ENCODE measurements at regions not wholly inside any gene's neighbourhood (a gene's known extent, or its start where the extent isn't known, plus 50 kb on each side); places are given as distances from the start of the nearest gene placed in this dataset.

DNA sequence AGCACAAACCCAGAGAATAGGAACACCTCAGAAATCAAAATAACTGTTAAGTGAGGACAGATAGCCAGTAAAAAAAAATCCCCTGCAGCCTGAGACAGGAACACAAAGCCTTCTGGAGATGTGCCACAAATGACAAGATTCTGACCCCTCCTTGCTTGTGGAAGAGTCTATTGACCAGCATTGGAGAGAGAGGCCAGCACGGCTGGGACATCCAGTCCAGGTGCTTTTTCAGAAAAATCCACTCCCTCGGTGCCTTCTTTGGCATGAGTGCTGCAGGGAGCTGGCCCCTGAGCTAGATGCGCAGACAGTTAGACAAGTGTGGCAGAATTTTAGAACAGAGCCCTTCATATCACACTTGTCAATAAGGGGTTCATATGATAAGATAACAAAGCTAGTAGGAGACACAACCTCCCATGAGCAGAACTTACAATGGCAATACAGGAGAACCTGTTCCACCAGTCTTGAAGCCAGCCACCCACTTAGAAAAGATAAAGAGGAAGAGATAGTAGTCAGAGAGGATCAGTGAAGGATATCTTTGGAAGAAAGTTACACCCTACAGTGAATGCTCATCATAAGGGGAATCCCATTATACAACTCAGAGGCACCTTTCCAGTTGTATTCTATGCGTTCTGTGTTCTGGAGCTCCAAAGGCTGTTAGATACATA, 298.4 kb downstream of the TLE1 start:
- DNase-seq (ENCODE audit: low read depth), result no peak

DNA sequence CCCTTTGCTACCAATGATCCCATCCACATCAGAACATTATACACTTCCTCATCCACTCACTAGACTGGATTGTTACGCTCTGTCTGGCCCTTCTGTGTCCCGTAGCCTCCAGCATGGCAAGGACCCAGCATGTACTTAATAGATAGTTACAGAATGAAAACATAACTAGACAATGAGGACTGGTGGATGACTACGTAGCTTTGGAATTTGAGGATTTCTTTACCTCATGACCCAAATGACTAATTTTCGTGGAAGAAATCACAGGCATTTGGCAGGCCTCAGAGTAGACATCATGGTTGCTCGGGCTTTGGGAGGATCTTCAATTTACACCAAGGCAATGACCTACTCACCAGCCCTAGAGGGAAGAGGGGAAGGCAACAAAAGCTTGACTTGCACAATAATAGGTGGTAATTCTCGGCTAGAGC, 299.8 kb downstream of the TLE1 start:
- DNase-seq (ENCODE audit: low read depth), result no peak

DNA sequence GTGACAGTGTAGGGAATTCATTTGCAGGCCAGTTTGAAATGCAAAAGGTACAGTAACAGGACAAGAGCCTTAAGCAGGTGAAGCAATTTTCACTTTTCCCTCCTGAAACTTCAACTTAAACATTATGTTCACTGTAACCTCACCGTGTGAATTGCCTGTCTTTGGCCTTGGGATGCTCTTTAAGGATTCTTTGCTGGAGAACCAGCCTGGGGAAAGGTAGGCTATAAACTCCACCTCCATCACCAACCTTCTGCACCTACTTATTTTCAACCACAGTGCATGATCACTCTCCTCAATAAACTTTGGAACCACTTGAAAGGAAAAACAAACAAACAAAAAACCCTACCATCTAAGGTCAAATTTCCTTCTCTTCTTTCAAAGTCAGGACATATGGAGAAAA, 300.5 kb downstream of the TLE1 start:
- DNase-seq (ENCODE audit: low read depth), result no peak

DNA sequence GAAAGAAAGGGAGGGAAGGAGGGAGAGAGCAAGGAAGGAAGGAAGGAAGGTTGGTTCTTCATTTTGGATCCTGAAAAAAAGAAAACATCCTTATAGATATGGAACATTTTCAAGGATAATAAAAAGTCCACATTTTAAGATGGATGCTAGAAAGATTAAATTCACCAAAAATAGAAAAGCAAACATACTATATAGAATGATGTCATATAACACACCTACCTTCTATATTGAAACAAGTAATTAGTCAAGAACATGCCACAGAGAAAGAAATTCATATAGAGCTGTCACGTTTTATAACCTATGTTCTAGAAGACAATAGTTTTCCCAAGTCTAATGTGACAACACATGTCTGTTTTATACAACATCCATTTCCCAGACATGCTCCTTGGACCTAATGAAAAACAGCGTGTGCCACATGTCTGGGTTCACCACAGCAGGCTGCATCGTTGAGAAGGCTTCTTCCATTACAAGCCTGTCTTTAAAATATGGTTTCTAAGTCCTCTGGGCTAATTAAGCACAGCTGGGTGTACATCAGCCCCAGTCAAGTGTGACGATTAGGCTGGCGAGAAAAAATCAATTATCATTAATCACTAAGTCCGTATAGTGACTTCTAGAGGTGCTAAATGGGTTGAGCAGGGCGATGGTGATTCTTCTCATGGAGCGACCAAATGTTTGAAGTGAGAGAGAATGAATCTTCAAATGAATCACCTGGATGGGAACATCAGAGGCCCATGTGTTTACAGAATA, 301.8 kb downstream of the TLE1 start:
- DNase-seq (ENCODE audit: low read depth), result no peak

DNA sequence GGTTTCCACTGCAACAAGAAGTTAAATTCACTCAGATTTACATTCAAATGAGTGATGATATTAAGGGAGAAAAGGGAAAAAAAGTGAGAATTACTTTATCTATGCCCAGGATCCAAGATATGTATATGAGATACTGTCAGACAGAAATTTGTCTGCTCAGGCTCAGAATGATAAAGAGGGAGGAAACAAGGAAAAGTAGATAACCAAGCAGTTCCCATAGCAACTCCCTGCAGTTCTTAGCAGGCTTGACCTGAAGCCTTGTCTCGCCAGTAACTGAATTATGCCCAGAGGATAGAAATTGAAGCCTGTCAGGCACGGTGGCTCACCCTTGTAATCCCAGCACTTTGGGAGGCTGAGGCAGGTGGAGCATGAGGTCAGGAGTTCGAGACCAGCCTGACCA, 304.4 kb downstream of the TLE1 start:
- no peak for DNase-seq (ENCODE audit: low read depth)

DNA sequence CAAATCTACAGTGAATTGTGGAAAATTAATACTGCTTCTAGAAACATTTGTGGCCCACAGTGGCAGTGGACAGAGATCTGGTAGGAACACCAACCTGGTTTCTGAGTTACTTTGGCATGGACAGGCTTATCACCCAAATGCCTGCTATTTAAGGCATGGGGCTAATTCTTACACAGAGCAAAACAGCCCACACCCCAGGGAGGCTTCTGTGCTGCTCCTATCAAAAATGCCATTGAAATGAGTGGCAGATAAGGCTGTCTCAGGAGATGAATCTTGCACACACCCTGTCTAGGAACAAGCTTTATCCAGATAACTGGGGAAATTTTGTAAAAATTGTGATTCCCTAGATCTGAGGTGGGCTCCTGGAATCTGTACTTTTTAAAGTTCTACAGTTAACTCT, 307.1 kb downstream of the TLE1 start:
- DNase-seq (ENCODE audit: low read depth), result no peak

DNA sequence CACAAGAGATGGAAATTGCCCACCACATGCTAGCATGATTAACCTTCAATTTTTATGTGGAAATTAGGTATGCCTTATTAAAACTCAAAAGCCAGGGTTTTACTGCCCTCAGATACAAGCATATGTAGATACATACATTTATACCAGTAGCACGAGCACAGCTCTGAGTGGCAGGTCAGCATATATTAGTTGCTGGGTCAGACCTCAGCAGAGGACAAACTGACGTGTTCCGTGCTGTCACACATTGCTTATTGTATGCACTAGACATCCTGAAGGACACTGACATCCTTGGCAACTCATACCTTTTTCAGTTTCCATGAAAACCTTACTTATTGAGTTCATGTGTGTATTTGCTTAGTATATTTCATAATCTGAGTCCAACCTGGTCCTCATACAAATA, 307.7 kb downstream of the TLE1 start:
- no peak for DNase-seq (ENCODE audit: low read depth)

DNA sequence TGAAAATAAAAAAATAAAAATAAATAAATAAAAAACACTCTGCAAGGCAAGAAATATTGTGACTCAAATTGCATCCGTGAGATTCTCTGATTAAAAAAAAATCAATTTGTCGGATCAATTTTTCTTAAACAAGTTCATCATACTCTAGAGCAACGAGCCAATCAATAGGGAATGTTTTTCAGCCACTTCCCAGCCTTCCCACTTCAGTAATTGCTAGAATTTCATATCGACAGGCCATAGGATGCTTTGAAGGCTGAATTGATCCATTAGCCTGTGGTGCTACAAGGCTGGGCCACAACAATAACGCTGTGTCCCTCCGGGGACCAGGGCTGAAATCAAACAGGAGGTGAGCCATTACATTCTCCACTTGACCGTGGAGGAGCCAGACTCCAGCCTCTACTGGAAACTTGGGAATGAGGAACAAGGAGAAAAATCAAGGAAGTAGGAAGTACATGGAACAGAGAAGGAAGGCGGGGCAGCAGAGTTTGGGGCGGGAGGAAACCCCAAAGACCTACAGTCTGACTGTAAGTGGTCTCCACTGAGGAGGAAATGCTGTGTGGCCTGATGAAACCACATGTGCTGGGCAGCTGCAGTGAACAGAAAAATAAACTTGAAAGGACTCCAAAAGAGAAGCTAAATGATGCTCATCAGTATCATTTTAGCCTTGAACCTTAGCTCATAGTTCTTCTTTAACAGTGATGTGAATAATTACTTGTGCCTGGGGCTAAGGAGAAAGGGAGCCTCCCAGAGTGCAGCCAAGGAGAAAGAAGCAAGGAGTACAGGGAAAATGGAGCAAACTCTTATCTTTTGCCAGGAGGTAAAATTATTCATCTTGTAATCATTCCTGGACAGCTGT, 308.6 kb downstream of the TLE1 start:
- no peak for DNase-seq (ENCODE audit: low read depth)

DNA sequence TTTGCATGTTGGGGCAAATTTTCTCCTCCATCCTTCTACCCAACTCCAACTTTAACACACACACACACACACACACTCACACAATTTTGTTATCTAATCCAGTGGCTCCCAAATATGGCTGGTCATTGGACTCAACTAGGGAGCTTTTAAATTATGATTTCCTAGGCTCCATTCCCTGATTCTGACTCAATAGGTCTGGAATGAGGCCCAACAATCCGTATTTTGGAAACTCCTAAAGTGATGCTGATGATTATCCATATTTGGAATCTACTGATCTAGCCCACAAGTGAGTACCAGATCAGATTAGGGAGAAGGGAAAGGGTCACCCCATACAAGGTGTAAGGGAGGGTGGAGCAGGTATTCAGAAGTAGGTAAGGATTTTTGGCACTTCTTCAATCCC, 309.7 kb downstream of the TLE1 start:
- no peak for DNase-seq (ENCODE audit: low read depth)

DNA sequence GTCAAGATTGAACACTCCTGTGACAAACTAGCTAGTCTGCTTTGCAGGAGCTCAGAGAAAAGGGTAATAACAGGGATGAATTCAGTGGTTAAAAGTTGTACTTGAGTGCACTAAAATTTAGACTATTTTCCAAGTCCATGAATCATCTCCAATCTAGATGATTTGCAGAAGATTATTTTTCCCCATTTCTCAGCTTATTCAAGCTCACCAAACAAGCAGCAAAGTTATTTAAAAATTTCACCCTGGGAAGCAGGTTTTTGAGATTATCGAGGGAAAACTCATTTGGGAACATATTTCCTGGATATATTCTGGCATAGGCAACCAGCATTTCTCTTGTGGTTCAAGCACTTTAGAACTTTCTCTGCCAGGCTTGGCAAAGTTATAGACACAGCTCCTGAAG, 311.4 kb downstream of the TLE1 start:
- DNase-seq (ENCODE audit: low read depth), result no peak

DNA sequence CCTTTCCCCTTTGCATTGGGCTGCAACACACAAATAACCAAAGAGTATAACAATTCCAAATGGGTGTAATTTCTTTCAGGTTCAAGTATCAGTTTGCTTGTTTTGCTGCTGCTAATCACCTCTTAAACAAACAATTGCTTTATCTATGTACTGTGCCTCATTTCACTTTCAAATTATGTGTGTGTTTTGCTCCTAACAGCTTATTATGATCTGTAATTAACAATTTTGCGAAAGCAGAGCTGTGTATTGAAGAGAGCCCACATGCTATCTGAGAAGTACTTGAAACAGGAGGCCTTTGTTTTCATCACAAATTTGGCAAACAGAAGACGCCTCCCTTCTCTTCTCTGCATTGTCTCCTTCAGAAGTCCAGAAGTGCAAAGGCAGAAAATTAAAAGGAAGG, 312.0 kb downstream of the TLE1 start:
- DNase-seq (ENCODE audit: low read depth), result no peak

DNA sequence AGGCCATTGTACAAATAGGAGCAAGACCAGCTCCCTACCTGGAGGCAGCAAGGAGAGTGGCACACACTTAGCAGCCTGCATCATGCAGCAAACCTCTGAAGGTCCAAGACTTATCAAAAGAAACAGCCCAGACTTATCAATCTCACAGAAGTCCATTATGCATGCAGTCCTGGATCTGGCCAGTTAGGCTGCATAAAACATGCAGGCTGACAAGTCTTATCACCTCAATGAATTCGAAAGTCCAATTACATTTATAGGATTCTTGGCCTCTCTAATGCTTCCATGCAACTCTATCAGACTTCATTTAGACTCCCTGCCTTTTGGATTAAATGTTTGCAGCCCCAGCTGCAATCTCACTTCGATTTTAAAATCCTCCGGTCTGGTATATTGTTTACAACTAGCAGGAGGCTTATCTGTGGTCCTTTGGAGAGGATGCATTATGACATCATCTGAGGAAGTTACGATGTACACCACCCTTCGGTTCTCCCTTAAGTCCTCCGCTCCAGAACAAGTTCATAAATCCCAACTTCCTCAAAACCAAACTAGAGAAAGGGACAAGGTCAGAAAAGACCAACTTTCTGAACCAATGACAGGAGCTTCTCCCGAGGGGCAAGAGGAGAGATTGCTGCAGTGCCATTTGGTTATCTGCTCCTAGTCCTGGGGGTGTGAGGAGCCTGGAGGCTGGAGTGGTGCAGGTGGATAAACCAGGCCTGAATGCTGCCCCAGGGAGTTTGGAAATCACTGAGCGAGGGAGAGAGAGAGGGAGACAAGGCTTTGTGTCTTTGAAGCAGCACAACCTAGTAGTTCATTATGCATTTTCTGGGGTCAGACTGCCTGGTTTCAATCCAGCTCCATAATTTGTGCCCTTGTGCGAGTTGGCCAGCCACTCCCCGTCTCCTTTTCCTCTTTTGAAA, 313.9 kb downstream of the TLE1 start:
- no peak for DNase-seq (ENCODE audit: low read depth)

DNA sequence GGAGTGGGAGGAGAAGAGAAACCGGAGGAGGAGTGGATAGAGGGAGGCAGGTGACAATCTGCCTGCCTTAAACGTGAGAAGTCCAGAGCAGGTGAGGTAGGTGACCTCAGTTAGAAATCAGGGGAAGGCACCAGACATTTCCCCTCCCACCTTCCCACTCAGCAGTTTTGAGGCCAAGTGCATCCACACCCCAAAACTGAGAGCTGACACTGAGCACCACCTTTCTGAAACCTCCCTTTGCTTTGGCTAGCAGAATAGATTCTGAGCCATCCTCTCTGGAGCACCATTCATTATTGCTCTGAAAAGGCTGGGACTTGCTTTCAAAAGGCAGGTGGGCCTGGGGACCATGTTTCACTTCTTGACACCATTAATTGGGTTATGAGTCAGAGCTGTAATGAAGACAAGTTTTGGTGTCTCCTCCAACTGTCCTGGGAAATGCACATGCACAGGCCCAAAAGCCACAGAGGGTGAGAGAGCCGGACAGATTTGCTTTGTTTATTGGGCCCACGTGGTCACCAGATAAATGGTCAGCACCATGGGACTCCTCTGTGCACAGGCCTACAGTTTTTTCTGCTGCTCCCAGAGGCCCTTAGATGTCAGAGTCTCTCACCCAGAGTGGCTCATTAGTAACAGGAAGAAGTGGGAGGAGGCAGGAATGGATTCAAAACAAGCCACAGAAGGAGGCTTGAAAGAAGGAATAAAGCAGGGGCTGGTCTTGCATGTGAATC, 314.7 kb downstream of the TLE1 start:
- DNase-seq (ENCODE audit: low read depth), result no peak

DNA sequence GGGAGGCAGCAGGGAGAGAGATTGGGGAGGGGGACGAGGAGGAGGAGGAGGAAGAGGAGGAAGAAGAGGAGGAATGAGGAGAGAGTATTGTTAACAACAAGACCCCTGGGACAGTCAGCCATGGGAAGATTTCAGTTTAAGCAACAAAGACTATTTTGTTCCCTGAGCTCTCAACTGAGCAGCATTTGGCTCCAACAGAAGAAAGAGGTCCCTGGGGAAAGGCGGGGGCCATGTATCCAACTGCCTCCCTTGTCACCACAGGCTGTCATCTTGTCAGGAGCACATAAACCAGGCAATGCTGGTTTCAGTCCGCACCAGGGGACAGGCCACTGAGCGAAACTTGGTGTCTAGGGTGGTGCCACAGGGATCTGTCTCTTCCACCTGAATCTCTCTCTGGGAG, 316.1 kb downstream of the TLE1 start:
- no peak for DNase-seq (ENCODE audit: low read depth)

DNA sequence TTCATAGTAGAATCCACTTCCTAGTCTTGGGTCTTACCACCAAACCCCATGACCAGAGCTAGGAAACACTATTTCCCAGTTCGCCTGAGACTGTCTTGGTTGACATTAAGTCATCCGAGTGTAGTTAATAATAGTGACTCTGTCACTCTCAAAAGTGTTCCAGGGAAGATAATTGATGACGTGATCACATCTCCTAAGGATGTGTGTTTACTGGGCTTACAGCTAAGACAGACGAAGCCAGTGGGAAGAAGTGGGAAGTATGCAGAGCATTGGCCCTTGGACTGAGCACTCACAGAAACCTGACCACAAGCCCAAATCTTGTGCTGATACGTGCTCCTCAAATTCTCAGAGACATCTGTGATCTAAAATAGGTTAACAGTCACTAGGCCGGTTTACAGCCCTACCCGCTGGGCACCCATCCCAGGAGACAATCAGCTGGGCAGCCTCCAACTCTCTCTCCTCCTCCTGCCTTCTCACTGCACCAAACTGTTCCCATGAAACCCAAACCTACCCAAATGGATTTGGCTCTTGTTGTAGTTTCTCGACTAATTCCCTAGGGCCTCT, 316.6 kb downstream of the TLE1 start:
- DNase-seq (ENCODE audit: low read depth), result no peak

DNA sequence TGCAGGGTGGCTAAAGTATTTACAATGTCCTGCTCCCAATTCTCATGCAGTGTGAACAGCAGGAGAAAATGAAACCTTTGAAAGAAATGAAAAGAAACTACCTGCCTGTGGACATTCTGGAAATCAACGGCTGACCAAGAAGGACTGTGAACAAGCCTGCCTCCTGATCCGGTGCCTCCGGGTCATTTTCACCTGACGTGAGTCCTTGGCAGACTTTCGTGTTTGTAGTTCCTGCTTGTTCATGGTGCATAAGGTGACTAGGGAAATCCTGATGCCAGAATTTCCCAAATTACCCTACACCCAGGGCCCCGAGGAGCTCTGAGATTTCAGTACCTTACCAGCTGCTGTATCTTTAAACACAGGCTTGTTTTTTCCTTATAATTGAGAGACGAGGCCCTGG, 317.5 kb downstream of the TLE1 start:
- no peak for DNase-seq (ENCODE audit: low read depth)

DNA sequence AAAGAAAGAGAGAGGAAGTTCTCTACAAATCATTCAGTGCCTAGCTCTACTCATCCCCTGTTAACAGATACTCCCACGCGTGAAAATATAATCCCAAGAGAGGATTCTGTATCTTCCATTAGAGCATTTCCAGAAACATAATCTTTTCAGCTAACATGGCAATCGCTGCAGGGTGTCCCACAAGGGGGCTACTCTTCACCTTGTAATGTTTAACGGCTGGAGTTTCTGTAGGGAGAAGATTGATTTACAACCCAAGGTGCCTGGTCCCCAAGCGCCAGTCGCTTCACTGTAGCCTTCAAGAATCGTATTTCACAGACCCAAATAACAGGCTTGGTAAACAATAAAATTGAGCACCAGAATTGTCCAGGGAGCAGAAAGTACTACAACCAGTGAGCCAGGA, 318.7 kb downstream of the TLE1 start:
- no peak for DNase-seq (ENCODE audit: low read depth)

DNA sequence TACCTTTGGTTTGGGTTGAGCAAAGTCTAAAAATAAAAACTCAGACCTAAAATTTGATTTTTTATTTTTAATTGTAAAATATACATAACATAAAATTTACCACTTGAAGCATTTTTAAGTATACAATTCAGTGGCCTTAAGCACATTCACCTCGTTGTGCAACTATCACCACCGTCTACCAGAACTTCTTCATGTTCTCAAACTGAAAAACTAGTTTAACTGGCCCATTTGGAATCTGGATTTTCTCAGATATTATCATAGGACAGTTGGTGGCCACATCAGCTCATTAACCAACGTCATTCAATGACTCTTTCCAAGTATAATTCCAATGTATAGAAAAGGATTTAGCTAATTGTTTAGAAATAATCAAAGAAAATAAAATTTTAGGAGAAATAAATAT, 319.3 kb downstream of the TLE1 start:
- DNase-seq (ENCODE audit: low read depth), result no peak

DNA sequence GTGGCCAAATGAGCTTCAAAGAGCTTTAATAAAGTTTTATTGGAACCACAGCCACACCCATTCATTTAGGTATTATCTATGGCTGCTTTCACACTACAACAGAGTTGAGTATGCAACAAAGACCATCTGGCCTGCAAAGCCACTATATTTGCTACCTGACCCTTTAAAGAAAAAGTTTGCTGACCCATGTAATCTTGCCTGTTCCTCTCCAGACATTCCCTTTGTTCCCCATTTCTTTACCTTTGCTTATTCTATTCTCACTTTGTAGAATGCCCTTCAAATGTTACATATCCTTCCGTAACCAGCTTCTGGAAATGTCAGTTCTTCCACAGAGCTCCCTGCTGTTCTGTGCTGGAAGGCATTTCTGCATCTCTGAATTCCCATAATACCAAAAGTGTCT, 320.2 kb downstream of the TLE1 start:
- DNase-seq (ENCODE audit: low read depth), result no peak

DNA sequence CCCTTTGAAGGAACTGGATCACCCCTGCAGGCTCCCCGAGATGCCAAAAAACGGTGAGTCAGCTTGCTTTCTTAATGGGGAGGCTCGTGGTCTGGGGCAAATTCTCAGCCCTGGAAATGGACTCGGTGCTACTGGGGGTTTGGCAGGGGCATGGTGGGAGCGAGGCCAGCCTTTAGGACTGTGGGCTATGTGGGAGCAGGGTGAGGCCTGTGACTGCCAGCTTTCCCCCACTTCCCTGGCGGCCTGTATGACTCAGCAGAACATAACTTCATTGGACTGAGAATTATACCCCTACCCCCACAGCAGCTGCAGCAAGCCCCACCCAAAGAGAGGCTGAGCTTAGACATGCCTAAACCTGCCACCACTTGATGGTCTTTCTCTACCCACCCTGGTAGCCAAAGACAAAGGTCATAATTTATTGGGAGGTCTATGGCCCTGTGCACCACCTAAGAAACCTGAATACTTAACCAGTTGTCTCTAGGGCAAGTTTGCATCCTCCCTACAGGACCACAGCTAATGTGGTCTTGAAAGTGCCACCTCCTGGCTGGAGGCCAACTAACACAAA, 325.3 kb downstream of the TLE1 start:
- no peak for DNase-seq (ENCODE audit: low read depth)

DNA sequence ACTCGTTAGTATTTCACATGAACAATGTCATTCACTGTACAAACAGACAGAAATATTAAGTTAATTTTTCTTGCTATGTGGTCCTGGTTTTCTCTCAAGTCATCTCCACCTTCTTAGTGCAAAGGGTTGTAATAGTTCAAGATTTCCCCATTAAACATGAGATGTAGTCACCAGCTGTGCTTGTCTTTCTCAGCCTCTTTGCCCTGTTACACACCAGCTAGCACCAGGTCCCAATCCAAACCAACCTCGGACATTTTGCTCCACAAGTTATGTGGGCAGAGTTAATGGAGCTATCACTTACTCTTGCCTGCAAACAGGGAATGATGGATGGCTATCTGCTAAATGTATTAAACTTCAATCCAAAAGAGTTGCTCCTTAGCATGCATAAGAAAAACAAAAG, 328.1 kb downstream of the TLE1 start:
- DNase-seq (ENCODE audit: low read depth), result no peak
